ENCODE measurements at regions not wholly inside any gene's neighbourhood (a gene's known extent, or its start where the extent isn't known, plus 50 kb on each side); places are given as distances from the start of the nearest gene placed in this dataset.

- DNase-seq (ENCODE audit: low read depth in 2 of 3, low spot score in 2 of 3), result no peak
Measured at GRCh38 chr2:235168174-235168979, 216.6 kb downstream of the SH3BP4 start.

DNA sequence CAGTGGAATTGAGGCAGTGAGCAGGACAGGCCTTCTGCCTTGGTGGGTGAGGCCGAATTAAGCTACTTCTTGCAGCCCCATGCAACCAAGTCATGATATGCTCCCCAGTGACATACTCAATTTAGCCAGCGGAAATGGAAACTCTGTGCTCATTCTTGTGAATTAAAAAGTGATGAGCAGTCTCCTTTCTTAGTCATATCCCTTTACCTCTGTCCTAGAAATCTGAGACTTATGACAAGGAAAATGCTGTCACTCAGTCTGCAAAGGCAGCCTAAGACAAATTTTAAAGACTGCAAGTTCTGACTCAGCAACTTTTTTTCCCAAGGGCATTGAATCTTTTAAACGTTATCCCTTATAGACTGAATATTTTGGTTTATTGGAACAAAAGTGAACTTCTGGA lies 218.2 kb downstream of the SH3BP4 start:
- DNase-seq (ENCODE audit: low read depth in 2 of 3, low spot score in 2 of 3), result no peak

- no peak for DNase-seq (ENCODE audit: low read depth in 2 of 3, low spot score in 2 of 3)
Measured at GRCh38 chr2:235170536-235171521, 219.0 kb downstream of the SH3BP4 start.

- DNase-seq (ENCODE audit: low read depth in 2 of 3, low spot score in 2 of 3), result no peak
Measured at GRCh38 chr2:235171550-235172031, 219.8 kb downstream of the SH3BP4 start.

- no peak for DNase-seq (ENCODE audit: low read depth in 2 of 3, low spot score in 2 of 3)
Measured at GRCh38 chr2:235180642-235181041, 228.8 kb downstream of the SH3BP4 start.

- DNase-seq (ENCODE audit: low read depth in 2 of 3, low spot score in 2 of 3), result no peak
Measured at GRCh38 chr2:235183786-235184185, 232.0 kb downstream of the SH3BP4 start.

DNA sequence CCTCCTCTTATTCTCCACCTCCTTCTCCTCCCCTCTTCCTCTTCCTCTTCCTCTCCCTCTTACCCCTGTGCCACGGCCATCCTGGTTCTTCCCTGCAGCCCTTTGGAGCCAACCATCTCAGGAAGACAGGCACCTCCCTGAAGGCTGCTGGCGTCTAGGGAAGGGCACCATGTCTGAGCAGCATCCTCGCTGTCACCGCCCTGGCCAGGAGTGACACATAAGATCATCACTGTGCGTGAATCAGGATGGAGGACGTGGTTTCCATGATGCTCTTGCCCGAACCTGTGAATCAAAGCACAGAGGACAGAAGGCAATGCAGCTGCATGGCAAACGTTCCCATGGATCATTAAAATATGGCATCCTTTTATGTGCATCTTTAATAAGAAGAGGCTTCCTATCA lies 236.0 kb downstream of the SH3BP4 start:
- no peak for DNase-seq (ENCODE audit: low read depth in 2 of 3, low spot score in 2 of 3)

DNA sequence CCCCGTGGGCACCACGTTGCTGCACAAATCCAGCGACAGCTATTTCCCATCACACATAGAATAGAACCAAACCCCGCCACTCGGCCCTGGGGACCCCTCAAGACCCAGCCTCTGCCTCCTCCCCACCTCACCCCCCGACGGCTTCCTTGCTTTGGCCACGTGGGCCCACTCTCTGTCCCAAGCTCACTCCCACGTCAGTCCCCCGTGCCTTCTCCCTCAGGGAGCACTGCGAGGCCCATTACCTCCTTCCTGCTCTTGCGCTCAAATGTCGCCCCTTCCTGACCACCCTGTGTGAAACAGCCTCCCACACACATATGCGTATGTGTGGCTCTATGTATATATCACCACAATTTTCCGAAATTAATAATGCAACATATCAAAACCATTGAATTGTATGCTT lies 239.7 kb downstream of the SH3BP4 start:
- no peak for DNase-seq (ENCODE audit: low read depth in 2 of 3, low spot score in 2 of 3)

GRCh38 chr2:235191978-235192377 lies 240.2 kb downstream of the SH3BP4 start:
- no peak for DNase-seq (ENCODE audit: low read depth in 2 of 3, low spot score in 2 of 3)

DNA sequence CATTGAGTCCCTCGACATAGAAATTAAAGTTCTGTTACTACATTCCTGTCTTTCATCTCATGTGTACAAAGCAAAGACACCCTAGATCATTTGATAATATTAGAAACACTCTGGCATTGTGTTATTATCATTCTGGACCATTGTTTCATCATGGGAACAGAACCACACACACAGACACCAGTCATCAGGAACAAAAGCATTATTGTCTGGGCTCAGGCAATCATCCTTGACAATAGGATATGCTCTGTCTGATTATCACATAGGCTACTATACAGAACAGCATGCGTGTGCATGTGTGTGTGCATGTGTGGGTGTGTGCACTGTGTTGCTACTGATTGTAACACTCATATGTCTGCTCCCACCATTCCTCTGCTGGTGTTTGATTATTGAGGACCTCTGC lies 242.5 kb downstream of the SH3BP4 start:
- DNase-seq (ENCODE audit: low read depth in 2 of 3, low spot score in 2 of 3), result no peak

GRCh38 chr2:235194836-235195235 lies 243.0 kb downstream of the SH3BP4 start:
- no peak for DNase-seq (ENCODE audit: low read depth in 2 of 3, low spot score in 2 of 3)

DNA sequence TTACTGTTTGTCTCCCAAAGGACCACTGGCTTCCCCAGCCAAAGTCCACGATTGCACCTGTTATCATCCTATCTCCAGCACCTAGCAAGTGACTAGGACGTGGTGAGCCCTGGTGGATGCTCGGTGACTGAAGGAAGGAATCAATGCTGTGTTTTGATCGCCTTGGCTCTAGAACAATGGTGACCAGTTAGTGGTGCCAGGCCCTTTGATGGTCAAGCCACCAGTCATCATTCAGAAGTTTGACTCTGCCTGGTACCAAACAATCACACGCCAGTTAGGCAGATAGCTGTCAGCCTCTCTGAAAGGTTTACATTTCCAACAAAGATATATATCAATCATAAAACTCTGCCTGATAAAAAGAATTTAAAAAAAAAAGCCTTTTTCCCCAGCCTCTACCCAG lies 244.1 kb downstream of the SH3BP4 start:
- DNase-seq (ENCODE audit: low read depth in 2 of 3, low spot score in 2 of 3), result no peak

- no peak for DNase-seq (ENCODE audit: low read depth in 2 of 3, low spot score in 2 of 3)
Measured at GRCh38 chr2:235199128-235199527, 247.3 kb downstream of the SH3BP4 start.

- no peak for DNase-seq (ENCODE audit: low read depth in 2 of 3, low spot score in 2 of 3)
Measured at GRCh38 chr2:235200216-235200615, 248.4 kb downstream of the SH3BP4 start.

DNA sequence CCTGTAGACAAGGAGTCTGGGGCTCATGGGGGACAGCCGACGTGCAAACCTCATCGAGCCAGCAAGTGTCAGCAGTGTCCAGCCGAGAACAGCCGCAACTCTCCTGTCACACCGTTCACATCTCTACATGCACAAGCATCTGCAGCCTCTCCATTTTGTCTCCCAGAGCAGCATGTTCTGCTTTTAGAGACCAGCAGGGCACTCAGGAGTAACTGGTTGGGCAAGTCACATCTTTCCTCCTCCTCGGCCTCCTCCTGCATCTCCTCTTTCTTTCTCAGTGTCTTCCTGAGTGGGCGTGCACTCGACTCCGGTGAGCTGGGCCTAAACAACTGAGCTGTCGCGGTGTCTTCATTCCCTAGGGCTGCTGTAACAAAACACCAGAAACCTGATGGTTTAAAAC lies 249.9 kb downstream of the SH3BP4 start:
- DNase-seq (ENCODE audit: low read depth in 2 of 3, low spot score in 2 of 3), result no peak

- DNase-seq (ENCODE audit: low read depth in 2 of 3, low spot score in 2 of 3), result no peak
Measured at GRCh38 chr2:235204948-235205347, 253.1 kb downstream of the SH3BP4 start.

DNA sequence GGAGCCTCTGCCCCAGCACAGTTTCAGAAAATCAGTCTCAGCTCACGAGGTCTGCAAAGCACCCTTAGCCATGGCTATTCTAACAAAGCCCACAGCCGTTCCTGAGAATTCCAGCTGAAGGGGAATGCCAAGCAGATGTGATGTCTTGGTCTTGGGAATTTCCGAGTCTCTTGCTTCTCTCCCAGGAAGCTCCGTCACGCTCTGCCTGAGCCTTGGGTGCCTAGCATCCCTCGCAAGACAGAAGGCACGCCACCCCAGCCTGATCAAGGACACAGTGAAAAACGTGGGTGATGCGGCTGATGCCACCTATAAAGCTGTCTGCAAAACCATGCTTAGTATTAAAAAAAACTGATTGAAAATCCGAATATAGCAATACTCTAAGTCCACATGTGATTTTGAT lies 254.6 kb downstream of the SH3BP4 start:
- no peak for DNase-seq (ENCODE audit: low read depth in 2 of 3, low spot score in 2 of 3)

DNA sequence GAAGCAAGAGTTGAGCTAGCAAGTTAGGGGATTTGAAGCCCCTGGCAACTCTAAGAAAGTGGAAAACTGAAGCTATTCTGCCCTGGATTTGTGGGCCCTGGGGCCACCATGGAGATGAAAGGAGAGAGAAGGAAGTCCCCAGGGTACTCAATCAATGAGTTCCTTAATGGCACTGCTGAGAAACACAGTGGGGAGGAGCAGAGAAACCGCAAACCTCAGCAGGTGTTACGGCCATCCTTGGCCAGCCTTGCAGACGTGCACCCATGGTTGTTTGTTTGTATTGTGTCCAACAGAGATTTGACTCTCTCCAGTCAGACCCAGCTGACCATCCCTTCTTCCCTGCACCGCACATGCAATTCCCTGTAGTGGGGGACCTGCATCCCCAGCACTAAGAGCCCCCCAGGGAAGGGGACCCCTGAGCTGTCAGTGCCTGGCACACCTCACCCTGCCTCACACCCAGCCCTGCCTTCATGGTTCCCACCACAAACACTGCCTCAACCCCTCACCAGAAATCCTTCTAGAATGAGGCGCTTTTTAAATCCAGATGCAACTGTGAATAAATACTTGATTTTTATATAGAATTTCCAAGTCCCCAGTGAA lies 255.3 kb downstream of the SH3BP4 start:
- no peak for DNase-seq (ENCODE audit: low read depth in 2 of 3, low spot score in 2 of 3)

- no peak for DNase-seq (ENCODE audit: low read depth in 2 of 3, low spot score in 2 of 3)
Measured at GRCh38 chr2:235211056-235211455, 259.2 kb downstream of the SH3BP4 start.

DNA sequence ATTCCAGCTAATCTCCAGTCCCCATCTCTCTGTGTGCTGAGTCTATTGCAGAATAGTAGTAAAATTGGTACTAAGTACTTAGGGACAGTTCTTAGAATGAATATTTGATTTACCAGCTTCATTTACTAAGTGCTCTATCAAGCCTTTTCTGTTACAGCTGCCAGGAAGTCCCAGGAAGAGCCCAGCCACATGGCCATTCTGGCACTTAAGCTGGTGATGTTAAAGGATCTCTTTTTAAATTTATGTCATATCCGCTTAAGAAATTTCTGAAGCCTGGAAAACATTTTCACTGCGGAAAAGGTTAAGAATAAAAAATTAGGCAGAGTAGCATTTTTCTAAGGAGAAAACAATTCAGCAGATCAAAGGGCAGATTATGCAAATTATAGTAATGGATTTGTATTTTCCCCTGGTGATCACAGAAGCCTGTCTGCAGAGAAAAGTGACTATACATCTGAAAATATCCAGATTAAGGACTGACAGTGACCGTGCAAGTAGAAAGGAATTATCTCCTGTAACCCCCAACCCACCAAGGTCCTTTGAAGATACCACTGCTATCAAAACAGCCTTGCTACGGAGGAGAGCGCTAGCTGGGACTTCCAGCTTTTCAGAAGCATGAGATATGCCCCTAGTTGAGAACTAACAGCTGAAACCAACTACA lies 260.8 kb downstream of the SH3BP4 start:
- no peak for DNase-seq (ENCODE audit: low read depth in 2 of 3, low spot score in 2 of 3)

- DNase-seq (ENCODE audit: low read depth in 2 of 3, low spot score in 2 of 3), result no peak
Measured at GRCh38 chr2:235215248-235215647, 263.4 kb downstream of the SH3BP4 start.
